H1 (cell line): ENCODE measurements at regions not wholly inside any gene's neighbourhood (a gene's known extent, or its start where the extent isn't known, plus 50 kb on each side); places are given as distances from the start of the nearest gene placed in this dataset.

ENCODE experiments used
- CTCF ChIA-PET: fragments of 300-600 bp; sonication (Branson Sonifier 250); formaldehyde crosslinking; loops from one replicate; lab custom pipeline; 2021; ENCODE audit not compliant: partially characterized antibody; lab: Charles Lee
- POLR2A ChIA-PET: fragments of 300-600 bp; sonication (Branson Sonifier 250); formaldehyde crosslinking; loops from one replicate; lab custom pipeline; 2021; ENCODE audit warnings: inconsistent platforms; ENCODE audit not compliant: partially characterized antibody; lab: Charles Lee
- DNase-seq, 2 experiments: peaks; one replicate each; pipeline versions ENCODE4 v3.0.0 to v3.0.0-alpha.2; 2010 to 2022; ENCODE audit warnings: low spot score in 2 of 2, low read depth in 1 of 2, mixed read lengths in 1 of 2
- FAIRE-seq: peaks from 2 replicates; lab custom pipeline; 2011; peaks lifted over from hg19 to GRCh38; lab: Jason Lieb, UNC
- H2AFZ ChIP-seq: 2 replicates; pipeline ENCODE4 v1.8.1; 2012; ENCODE audit warnings: low read length, inconsistent platforms
- H2AK5ac ChIP-seq: 2 replicates; pipeline ENCODE4 v1.6.1; 2013; ENCODE audit warnings: low read depth, low read length
- H2BK120ac ChIP-seq: replicated peaks from 2 replicates; pipeline ENCODE3; 2013; ENCODE audit warnings: low read depth, low read length, inconsistent platforms
- H2BK12ac ChIP-seq: 2 replicates; pipeline ENCODE4 v1.6.1; 2013; ENCODE audit warnings: low read depth, low read length
- H2BK15ac ChIP-seq: 2 replicates; pipeline ENCODE4 v1.6.1; 2013; ENCODE audit warnings: low read length
- H2BK20ac ChIP-seq: 2 replicates; pipeline ENCODE4 v1.6.1; 2013; ENCODE audit warnings: low read length
- H2BK5ac ChIP-seq: 2 replicates; pipeline ENCODE4 v1.6.1; 2013; ENCODE audit warnings: low read depth, low read length
- H3K14ac ChIP-seq: 2 replicates; pipeline ENCODE4 v1.6.1; 2013; ENCODE audit warnings: inconsistent platforms; ENCODE audit not compliant: insufficient read length
- H3K18ac ChIP-seq: 2 replicates; pipeline ENCODE4 v1.6.1; 2013; ENCODE audit warnings: low read length; ENCODE audit errors: extremely low read depth
- H3K23ac ChIP-seq: 2 replicates; pipeline ENCODE4 v1.6.1; 2013; ENCODE audit warnings: inconsistent platforms; ENCODE audit not compliant: insufficient read length
- H3K23me2 ChIP-seq: 2 replicates; pipeline ENCODE4 v1.6.1; 2013; ENCODE audit warnings: low read depth, low read length
- H3K27ac ChIP-seq: 2 replicates; pipeline ENCODE4 v1.6.1; 2011; ENCODE audit warnings: low read depth, low read length, inconsistent platforms
- H3K27me3 ChIP-seq, 4 experiments: replicated peaks in 1 of 4; 1 replicate in 1 of 4; 2 replicates in 3 of 4; pipeline versions ENCODE4 v1.6.1 to v1.8.1; 2011 to 2013; ENCODE audit warnings: low read length in 3 of 4, mild to moderate bottlenecking in 3 of 4, inconsistent platforms in 2 of 4, mixed read lengths in 2 of 4, moderate library complexity in 1 of 4; ENCODE audit not compliant: control insufficient read depth in 3 of 4, insufficient read depth in 3 of 4; ENCODE audit errors: extremely low read depth in 1 of 4
- H3K36me3 ChIP-seq, 4 experiments: 2 replicates each; pipeline versions ENCODE4 v1.6.1 to v1.8.1; 2011 to 2013; ENCODE audit warnings: mild to moderate bottlenecking in 4 of 4, low read length in 3 of 4, moderate library complexity in 2 of 4, control low read depth in 1 of 4, inconsistent platforms in 1 of 4; ENCODE audit not compliant: insufficient read depth in 4 of 4, control insufficient read depth in 2 of 4
- H3K4ac ChIP-seq: replicated peaks from 2 replicates; pipeline ENCODE3; 2013; ENCODE audit warnings: low read length, low read depth, mixed read lengths, inconsistent platforms; ENCODE audit not compliant: insufficient read length
- H3K4me1 ChIP-seq, 4 experiments: replicated peaks in 1 of 4; 1 replicate in 1 of 4; 2 replicates in 3 of 4; pipeline versions ENCODE4 v1.6.1 to v1.8.1; 2011 to 2013; ENCODE audit warnings: low read length in 3 of 4, inconsistent platforms in 2 of 4, mixed read lengths in 1 of 4; ENCODE audit not compliant: insufficient read depth in 4 of 4, control insufficient read depth in 3 of 4
- H3K4me2 ChIP-seq, 2 experiments: 2 replicates each; pipeline versions ENCODE4 v1.6.1 to v1.8.1; 2011 to 2013; ENCODE audit warnings: low read depth in 2 of 2, low read length in 2 of 2, control low read depth in 1 of 2, inconsistent platforms in 1 of 2, mild to moderate bottlenecking in 1 of 2; ENCODE audit not compliant: insufficient read depth in 1 of 2
- H3K4me3 ChIP-seq, 4 experiments: fragments of 200-600, 300-600 bp in 1 of 4; sonication (generic), shearing (Covaris generic), sonication (Bioruptor Twin) in 1 of 4; 2 replicates each; pipeline versions ENCODE4 v1.5.1 to v1.8.1; 2011 to 2016; ENCODE audit warnings: low read length in 4 of 4, low read depth in 3 of 4, control low read depth in 2 of 4, inconsistent platforms in 2 of 4, mild to moderate bottlenecking in 2 of 4, mixed read lengths in 1 of 4, moderate library complexity in 1 of 4; ENCODE audit not compliant: insufficient read depth in 2 of 4; ENCODE audit errors: extremely low read depth in 1 of 4
- H3K56ac ChIP-seq: replicated peaks from 2 replicates; pipeline ENCODE3; 2013; ENCODE audit warnings: low read depth, mild to moderate bottlenecking, mixed read lengths, low read length, inconsistent platforms; ENCODE audit not compliant: insufficient read length
- H3K79me1 ChIP-seq: 2 replicates; pipeline ENCODE4 v1.6.1; 2013; ENCODE audit warnings: low read depth, low read length, control low read depth
- H3K79me2 ChIP-seq, 2 experiments: 2 replicates each; pipeline versions ENCODE4 v1.6.1 to v1.8.1; 2012 to 2013; ENCODE audit warnings: low read length in 2 of 2, mild to moderate bottlenecking in 2 of 2, inconsistent platforms in 1 of 2; ENCODE audit not compliant: insufficient read depth in 2 of 2, control insufficient read depth in 1 of 2
- H3K9ac ChIP-seq, 4 experiments: replicated peaks in 1 of 4; 1 replicate in 1 of 4; 2 replicates in 3 of 4; pipeline versions ENCODE4 v1.6.1 to v1.8.1; 2011 to 2013; ENCODE audit warnings: low read depth in 3 of 4, low read length in 3 of 4, control low read depth in 2 of 4, mild to moderate bottlenecking in 2 of 4, moderate library complexity in 2 of 4, inconsistent platforms in 1 of 4; ENCODE audit errors: extremely low read depth in 1 of 4
- H3K9me3 ChIP-seq, 2 experiments: 2 replicates each; pipeline versions ENCODE4 v1.6.1 to v1.8.1; 2012 to 2013; ENCODE audit warnings: mild to moderate bottlenecking in 2 of 2, moderate library complexity in 2 of 2, control low read depth in 1 of 2, inconsistent platforms in 1 of 2, low read depth in 1 of 2, low read length in 1 of 2, mixed read lengths in 1 of 2; ENCODE audit not compliant: insufficient read depth in 2 of 2
- H4K20me1 ChIP-seq, 2 experiments: replicated peaks in 1 of 2; 2 replicates each; pipeline versions ENCODE3 to v1.8.1; 2011 to 2013; ENCODE audit warnings: inconsistent platforms in 2 of 2, low read length in 2 of 2, mild to moderate bottlenecking in 1 of 2; ENCODE audit not compliant: insufficient read depth in 2 of 2, control insufficient read depth in 1 of 2
- H4K5ac ChIP-seq: 2 replicates; pipeline ENCODE4 v1.6.1; 2013; ENCODE audit warnings: low read length, low read depth, mixed read lengths, inconsistent platforms; ENCODE audit not compliant: insufficient read length
- H4K8ac ChIP-seq: 2 replicates; pipeline ENCODE4 v1.8.0; 2013; ENCODE audit warnings: mild to moderate bottlenecking, moderate library complexity, low read length, inconsistent platforms; ENCODE audit not compliant: insufficient read depth; ENCODE audit errors: extremely low read depth
- H4K91ac ChIP-seq: replicated peaks from 2 replicates; pipeline ENCODE3; 2013; ENCODE audit warnings: low read length, mixed read lengths, inconsistent platforms; ENCODE audit not compliant: insufficient read length
- JUN ChIP-seq: IDR thresholded peaks from 2 replicates; pipeline ENCODE4 v1.6.1; 2011; ENCODE audit warnings: low read depth, mild to moderate bottlenecking, improper control_type of control experiment, low read length
- MAFK ChIP-seq: IDR thresholded peaks from 2 replicates; pipeline ENCODE4 v1.6.1; 2012; ENCODE audit warnings: low read depth, mild to moderate bottlenecking, improper control_type of control experiment, low read length
- PHF8 ChIP-seq: fragments of 200-600 bp; sonication (generic); conservative IDR thresholded peaks from 2 replicates; pipeline ENCODE4 v1.7.1; 2012; ENCODE audit warnings: low read depth, mild to moderate bottlenecking, inconsistent platforms, low read length, moderate library complexity
- RFX5 ChIP-seq: IDR thresholded peaks from 2 replicates; pipeline ENCODE4 v1.6.1; 2011; ENCODE audit warnings: low read depth, low read length, improper control_type of control experiment, borderline replicate concordance
- SIN3A ChIP-seq, 2 experiments: IDR thresholded peaks in 1 of 2; conservative IDR thresholded peaks in 1 of 2; 2 replicates each; pipeline ENCODE4 v1.6.1; 2011 to 2012; ENCODE audit warnings: low read length in 2 of 2, improper control_type of control experiment in 1 of 2, low read depth in 1 of 2, mild to moderate bottlenecking in 1 of 2
- TCF12 ChIP-seq: IDR thresholded peaks from 2 replicates; pipeline ENCODE4 v1.6.1; 2011; ENCODE audit warnings: low read depth, mild to moderate bottlenecking, low read length
- WGBS, 2 experiments: shearing (Covaris generic) in 1 of 2; methylation state at CpG; one replicate each; pipeline versions ENCODE4 v1.1.6 to v1.1.7; 2013 to 2015; ENCODE audit warnings: low lambda C conversion rate in 2 of 2, mixed read lengths in 2 of 2, inconsistent platforms in 1 of 2, low coverage in 1 of 2, missing lambda C conversion rate in 1 of 2; ENCODE audit not compliant: insufficient replicate concordance in 2 of 2, insufficient coverage in 1 of 2, insufficient read length in 1 of 2; ENCODE audit errors: extremely low coverage in 1 of 2, missing lambda C conversion rate in 1 of 2; 5-methylcytosine and 5-hydroxymethylcytosine counted together

- H2BK120ac ChIP-seq: no peak overlapping the region
- TF ChIP-seq SIN3A (conservative IDR thresholded peaks at IDR 0.05 in 1 of 2, IDR thresholded peaks at IDR 0.05 in 1 of 2; ENCODE audit: low read depth in 1 of 2, low read length in 2 of 2): no peak
- no peak for TF ChIP-seq PHF8
- no peak for TF ChIP-seq MAFK
- no peak for TF ChIP-seq RFX5
- TF ChIP-seq JUN: no peak
- TF ChIP-seq TCF12: no peak
- TF ChIP-seq, all 59 proteins: peak for 0
- Histone ChIP-seq H3K18ac (no peak overlapping the region), H4K20me1 (no peaks in the 10 kb centered on the region), H3K27me3 (no peaks in the 10 kb centered on the region; a peak in 1 of 7 replicates), H3K23me2 (no peaks in the 10 kb centered on the region), H3K27ac (no peak overlapping the region), H4K91ac (no peak overlapping the region), H3K4ac (no peak overlapping the region), H2BK20ac (no peak overlapping the region), H3K4me1 (no peaks in the 10 kb centered on the region), H3K9ac (no peak overlapping the region), H3K14ac (no peak overlapping the region), H3K23ac (no peak overlapping the region), H3K9me3 (no peaks in the 10 kb centered on the region), H2BK5ac (no peak overlapping the region), H2AFZ (no peak overlapping the region), H3K36me3 (no peaks in the 10 kb centered on the region), H3K56ac (no peak overlapping the region), H2BK12ac (no peak overlapping the region), H4K8ac (no peak overlapping the region), H3K4me2 (no peak overlapping the region), H2BK15ac (no peak overlapping the region), H3K79me1 (no peaks in the 10 kb centered on the region), H2AK5ac (no peak overlapping the region), H4K5ac (no peak overlapping the region), H3K79me2 (no peaks in the 10 kb centered on the region), H3K4me3 (no peak overlapping the region)
- FAIRE-seq: no peak
- CTCF ChIA-PET: no interaction called here
- WGBS, 2 experiments: 80% methylated on average over 2 of the region's 2 CpGs; no CpG with 5 or more reads in 1 of the 2 experiments
- DNase-seq: no peak
- POLR2A ChIA-PET: no interaction called here
These were observed 233.7 kb upstream of the IL12B start for GRCh38 chr5:159564031-159564430.
